ENCODE measurements at regions not wholly inside any gene's neighbourhood (a gene's known extent, or its start where the extent isn't known, plus 50 kb on each side); places are given as distances from the start of the nearest gene placed in this dataset.

- Histone ChIP-seq H3K9ac (ENCODE audit: low read length) (no peak overlapping the region), H3K4me2 (ENCODE audit: low read length) (no peak overlapping the region), H3K27me3 (ENCODE audit: low read depth, low read length) (peaks cover 5% of the 10 kb centered on the region; the same call in 1 of the 2 replicates), H3K9me3 (ENCODE audit: insufficient read depth, low read length) (no peaks in the 10 kb centered on the region), H3K4me1 (ENCODE audit: low read length) (no peaks in the 10 kb centered on the region), H3K4me3 (ENCODE audit: low read length) (no peak overlapping the region), H3K27ac (ENCODE audit: low read length) (no peak overlapping the region), H4K20me1 (ENCODE audit: insufficient read depth, low read length) (no peaks in the 10 kb centered on the region), H3K36me3 (replicated peaks; ENCODE audit: low read depth, low read length) (no peaks in the 10 kb centered on the region), H2AFZ (ENCODE audit: low read depth, low read length) (no peak overlapping the region), H3K79me2 (ENCODE audit: low read length) (no peaks in the 10 kb centered on the region)
- TF ChIP-seq EZH2phosphoT487 (IDR thresholded peaks at IDR 0.05; ENCODE audit: low read depth) = no peak
- TF ChIP-seq CTCF (IDR thresholded peaks at IDR 0.05; ENCODE audit: low read depth, low read length) = no peak
These were observed 394.1 kb downstream of the PBX1 start for GRCh38 chr1:164953098-164953497.

- Histone ChIP-seq H3K36me3 (replicated peaks; ENCODE audit: low read depth, low read length) (no peaks in the 10 kb centered on the region), H3K27ac (ENCODE audit: low read length) (no peak overlapping the region)
These were observed 392.5 kb downstream of the PBX1 start for GRCh38 chr1:164951508-164951907.

GRCh38 chr1:164950541-164950986, 391.6 kb downstream of the PBX1 start:
- no peak overlapping the region for H3K4me3 ChIP-seq (ENCODE audit: low read length)
- no peak overlapping the region for H3K9ac ChIP-seq (ENCODE audit: low read length)
- no peaks in the 10 kb centered on the region for H3K4me1 ChIP-seq (ENCODE audit: low read length)
- H3K27ac ChIP-seq (ENCODE audit: low read length) = no peak overlapping the region
- H3K36me3 ChIP-seq (replicated peaks; ENCODE audit: low read depth, low read length) = no peaks in the 10 kb centered on the region
- H3K79me2 ChIP-seq (ENCODE audit: low read length) = no peaks in the 10 kb centered on the region
- TF ChIP-seq EZH2phosphoT487 (IDR thresholded peaks at IDR 0.05; ENCODE audit: low read depth) (no peak), CTCF (IDR thresholded peaks at IDR 0.05; ENCODE audit: low read depth, low read length) (no peak)
- no peak overlapping the region for H2AFZ ChIP-seq (ENCODE audit: low read depth, low read length)
- H3K4me2 ChIP-seq (ENCODE audit: low read length) = no peak overlapping the region
- no peaks in the 10 kb centered on the region for H4K20me1 ChIP-seq (ENCODE audit: insufficient read depth, low read length)
- no peaks in the 10 kb centered on the region for H3K9me3 ChIP-seq (ENCODE audit: insufficient read depth, low read length)
- peaks cover 5% of the 10 kb centered on the region; the same call in 1 of the 2 replicates for H3K27me3 ChIP-seq (ENCODE audit: low read depth, low read length)

More at GRCh38 chr1:164951508-164951907, 392.5 kb downstream of the PBX1 start:
- H3K79me2 ChIP-seq (ENCODE audit: low read length) = no peaks in the 10 kb centered on the region
- no peak overlapping the region for H3K4me2 ChIP-seq (ENCODE audit: low read length)
- H4K20me1 ChIP-seq (ENCODE audit: insufficient read depth, low read length) = no peaks in the 10 kb centered on the region
- no peaks in the 10 kb centered on the region for H3K9me3 ChIP-seq (ENCODE audit: insufficient read depth, low read length)
- TF ChIP-seq CTCF (IDR thresholded peaks at IDR 0.05; ENCODE audit: low read depth, low read length) (no peak), EZH2phosphoT487 (IDR thresholded peaks at IDR 0.05; ENCODE audit: low read depth) (no peak)
- no peak overlapping the region for H2AFZ ChIP-seq (ENCODE audit: low read depth, low read length)
- no peaks in the 10 kb centered on the region for H3K4me1 ChIP-seq (ENCODE audit: low read length)
- no peak overlapping the region for H3K9ac ChIP-seq (ENCODE audit: low read length)
- H3K27me3 ChIP-seq (ENCODE audit: low read depth, low read length) = peaks cover 5% of the 10 kb centered on the region; the same call in 1 of the 2 replicates
- H3K4me3 ChIP-seq (ENCODE audit: low read length) = no peak overlapping the region

DNA sequence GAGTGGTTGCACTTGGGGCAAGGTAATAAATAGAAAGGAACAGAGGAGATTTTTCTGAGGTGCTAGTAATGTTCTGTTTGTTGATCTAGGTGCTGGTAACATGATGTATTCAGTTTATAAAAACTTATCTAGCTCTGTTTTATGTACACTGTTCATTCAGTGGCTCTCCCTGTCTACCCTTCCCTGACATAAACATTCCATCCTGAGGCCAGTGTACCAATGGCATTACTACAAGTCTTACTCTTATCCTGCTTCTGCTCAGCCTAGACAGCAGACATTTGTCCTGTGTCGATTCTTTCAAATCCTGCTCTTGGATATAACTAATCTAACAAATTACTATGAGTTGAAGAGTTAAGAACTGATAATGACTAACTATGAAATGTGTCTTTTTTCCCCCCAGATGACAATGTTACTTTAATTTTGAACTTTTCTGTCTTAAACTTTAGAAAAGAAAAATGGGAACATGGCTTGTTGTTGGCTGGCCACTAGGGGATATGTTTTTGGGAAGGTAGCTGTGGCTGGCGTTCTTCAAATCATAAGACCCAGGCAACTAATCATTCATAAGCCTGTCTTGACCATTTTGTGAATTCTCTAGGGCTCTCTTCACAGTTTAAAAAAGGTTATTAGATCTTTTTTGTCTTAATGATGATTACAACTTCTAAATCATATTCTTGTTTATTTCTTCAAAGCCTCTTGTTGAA, 390.9 kb downstream of the PBX1 start:
- H3K79me2 ChIP-seq (ENCODE audit: low read length) = no peaks in the 10 kb centered on the region
- H3K9me3 ChIP-seq (ENCODE audit: insufficient read depth, low read length) = no peaks in the 10 kb centered on the region
- TF ChIP-seq EZH2phosphoT487 (IDR thresholded peaks at IDR 0.05; ENCODE audit: low read depth) (no peak), CTCF (IDR thresholded peaks at IDR 0.05; ENCODE audit: low read depth, low read length) (no peak)
- H4K20me1 ChIP-seq (ENCODE audit: insufficient read depth, low read length) = no peaks in the 10 kb centered on the region
- H3K9ac ChIP-seq (ENCODE audit: low read length) = no peak overlapping the region
- H3K27ac ChIP-seq (ENCODE audit: low read length) = no peak overlapping the region
- H3K4me1 ChIP-seq (ENCODE audit: low read length) = no peaks in the 10 kb centered on the region
- no peak overlapping the region for H3K4me2 ChIP-seq (ENCODE audit: low read length)
- H3K36me3 ChIP-seq (replicated peaks; ENCODE audit: low read depth, low read length) = no peaks in the 10 kb centered on the region
- no peak overlapping the region for H3K4me3 ChIP-seq (ENCODE audit: low read length)
- H3K27me3 ChIP-seq (ENCODE audit: low read depth, low read length) = peaks cover 5% of the 10 kb centered on the region; the same call in 1 of the 2 replicates
- H2AFZ ChIP-seq (ENCODE audit: low read depth, low read length) = no peak overlapping the region

Data from OCI-LY3 (cell line).